Cardiac fibroblast (primary cell): ENCODE measurements at regions not wholly inside any gene's neighbourhood (a gene's known extent, or its start where the extent isn't known, plus 50 kb on each side); places are given as distances from the start of the nearest gene placed in this dataset.

Experiments used
- DNase-seq, 2 donors: peaks; one replicate each; pipeline versions ENCODE4 v3.0.0 to v3.0.0-alpha.2; 2010; ENCODE audit warnings: low read depth in 2 of 2
- H3K4me3 ChIP-seq, 2 donors: replicated peaks in 1 of 2; 1 replicate in 1 of 2; 2 replicates in 1 of 2; pipeline ENCODE4 v1.5.1; 2011; ENCODE audit warnings: low read depth in 2 of 2, low read length in 2 of 2, mild to moderate bottlenecking in 2 of 2, moderate library complexity in 1 of 2
- CTCF ChIP-seq: IDR thresholded peaks from one replicate; pipeline ENCODE4 v1.5.1; 2011; ENCODE audit warnings: low read depth, mild to moderate bottlenecking, low read length, inconsistent platforms

GRCh38 chr5:106121972-106122605 lies 1548.6 kb downstream of the EFNA5 start:
- TF ChIP-seq CTCF, result peak; percentile 82
- peak; percentile 37 to 38 for DNase-seq
- H3K4me3 ChIP-seq, result no peak overlapping the region

- no peak overlapping the region for H3K4me3 ChIP-seq
- DNase-seq, result peak in 1 of 2 donors; percentile 38
- TF ChIP-seq CTCF, result no peak
Measured at GRCh38 chr5:106116682-106117081, 1554.1 kb downstream of the EFNA5 start.

- H3K4me3 ChIP-seq, result no peak overlapping the region
- DNase-seq, result no peak
- TF ChIP-seq CTCF, result no peak
Measured at GRCh38 chr5:106113922-106114321, 1556.8 kb downstream of the EFNA5 start.

GRCh38 chr5:106106384-106106783 lies 1564.4 kb downstream of the EFNA5 start:
- TF ChIP-seq CTCF, result no peak
- no peak for DNase-seq
- no peak overlapping the region for H3K4me3 ChIP-seq

- TF ChIP-seq CTCF, result no peak
- peak; percentile 46 to 56 for DNase-seq
- no peak overlapping the region for H3K4me3 ChIP-seq
Measured at GRCh38 chr5:106097340-106097739, 1573.4 kb downstream of the EFNA5 start.

- TF ChIP-seq CTCF, result no peak
- H3K4me3 ChIP-seq, result no peak overlapping the region
- no peak for DNase-seq
Measured at GRCh38 chr5:106094839-106095238, 1575.9 kb downstream of the EFNA5 start.

GRCh38 chr5:106094204-106094607 lies 1576.5 kb downstream of the EFNA5 start:
- peak; percentile 22 to 29 for DNase-seq
- no peak for TF ChIP-seq CTCF
- no peak overlapping the region for H3K4me3 ChIP-seq
